HuH-7 (cell line): ENCODE measurements at regions not wholly inside any gene's neighbourhood (a gene's known extent, or its start where the extent isn't known, plus 50 kb on each side); places are given as distances from the start of the nearest gene placed in this dataset.
"Not testable (repeated sequence)": the region's sequence is repeated elsewhere in the genome, so short reads cannot be mapped to it uniquely, and the experiment has no call there.

ENCODE experiments used
- DNase-seq: peaks from one replicate; pipeline ENCODE4 v3.0.0; 2011; ENCODE audit warnings: low spot score

- DNase-seq, result no peak
Measured at GRCh38 chr4:160100316-160100715, 997.4 kb downstream of the RAPGEF2 start.

GRCh38 chr4:160110891-160111290, 1008.0 kb downstream of the RAPGEF2 start:
- no peak for DNase-seq

- DNase-seq, result no peak
Measured at GRCh38 chr4:160117686-160118085, 1014.8 kb downstream of the RAPGEF2 start.

- not testable (repeated sequence) for DNase-seq
Measured at GRCh38 chr4:160125576-160126287, 1022.9 kb downstream of the RAPGEF2 start.

- DNase-seq, result no peak
Measured at GRCh38 chr4:160127211-160127610, 1024.3 kb downstream of the RAPGEF2 start.

- no peak for DNase-seq
Measured at GRCh38 chr4:160129439-160129838, 1026.6 kb downstream of the RAPGEF2 start.

- no peak for DNase-seq
Measured at GRCh38 chr4:160136021-160136420, 1033.1 kb downstream of the RAPGEF2 start.

GRCh38 chr4:160141206-160141605, 1038.3 kb downstream of the RAPGEF2 start:
- DNase-seq, result no peak

- DNase-seq, result no peak
Measured at GRCh38 chr4:160142579-160142978, 1039.7 kb downstream of the RAPGEF2 start.

GRCh38 chr4:160143574-160143973, 1040.7 kb downstream of the RAPGEF2 start:
- no peak for DNase-seq

GRCh38 chr4:160159457-160159856, 1056.6 kb downstream of the RAPGEF2 start:
- DNase-seq, result no peak

GRCh38 chr4:160161026-160161425, 1058.1 kb downstream of the RAPGEF2 start:
- no peak for DNase-seq

GRCh38 chr4:160175064-160175643, 1072.3 kb downstream of the RAPGEF2 start:
- peak; percentile 2 for DNase-seq

GRCh38 chr4:160180211-160180610, 1077.3 kb downstream of the RAPGEF2 start:
- no peak for DNase-seq

GRCh38 chr4:160182727-160183126, 1079.8 kb downstream of the RAPGEF2 start:
- no peak for DNase-seq

- no peak for DNase-seq
Measured at GRCh38 chr4:160184884-160185283, 1082.0 kb downstream of the RAPGEF2 start.

GRCh38 chr4:160193787-160194186, 1090.9 kb downstream of the RAPGEF2 start:
- no peak for DNase-seq

- DNase-seq, result no peak
Measured at GRCh38 chr4:160194716-160195115, 1091.8 kb downstream of the RAPGEF2 start.

- no peak for DNase-seq
Measured at GRCh38 chr4:160202802-160203201, 1099.9 kb downstream of the RAPGEF2 start.

- no peak for DNase-seq
Measured at GRCh38 chr4:160212078-160212477, 1109.2 kb downstream of the RAPGEF2 start.

- DNase-seq, result no peak
Measured at GRCh38 chr4:160213366-160213765, 1110.5 kb downstream of the RAPGEF2 start.

- no peak for DNase-seq
Measured at GRCh38 chr4:160217352-160217751, 1114.5 kb downstream of the RAPGEF2 start.

- no peak for DNase-seq
Measured at GRCh38 chr4:160224049-160224448, 1121.2 kb downstream of the RAPGEF2 start.

GRCh38 chr4:160233141-160233540, 1130.3 kb downstream of the RAPGEF2 start:
- DNase-seq, result no peak
